DMS114 treated with DMSO at 0.1 percent for 48 hours (cell line): ENCODE measurements at regions not wholly inside any gene's neighbourhood (a gene's known extent, or its start where the extent isn't known, plus 50 kb on each side); places are given as distances from the start of the nearest gene placed in this dataset.
"Not testable (repeated sequence)": the region's sequence is repeated elsewhere in the genome, so short reads cannot be mapped to it uniquely, and the experiment has no call there.

Experiments used
- DNase-seq: peaks from one replicate; lab custom pipeline; 2025; ENCODE audit not compliant: unreplicated experiment; lab: John Stamatoyannopoulos, UW

- DNase-seq, result no peak
These were observed 98.3 kb upstream of the FAM13C start for GRCh38 chr10:59460601-59461000.

DNA sequence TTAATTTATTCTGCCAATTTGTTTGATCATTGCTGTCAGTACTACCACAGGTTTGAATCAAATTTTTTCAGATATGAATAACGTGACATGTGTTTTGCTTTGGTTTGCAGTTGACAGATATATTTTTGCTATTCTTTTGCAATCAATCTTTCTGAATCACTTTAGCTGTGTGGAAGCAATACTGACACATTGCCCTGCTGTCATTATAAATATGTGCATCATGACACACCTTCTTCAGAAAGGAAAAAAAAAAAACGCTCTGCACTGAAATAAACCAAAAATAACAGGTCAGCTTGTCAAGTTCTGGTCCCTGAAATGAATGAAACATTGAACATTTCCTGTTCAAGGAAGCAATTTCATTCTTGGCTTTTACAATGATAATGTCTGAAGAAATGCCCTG, 93.8 kb upstream of the FAM13C start:
- no peak for DNase-seq

DNA sequence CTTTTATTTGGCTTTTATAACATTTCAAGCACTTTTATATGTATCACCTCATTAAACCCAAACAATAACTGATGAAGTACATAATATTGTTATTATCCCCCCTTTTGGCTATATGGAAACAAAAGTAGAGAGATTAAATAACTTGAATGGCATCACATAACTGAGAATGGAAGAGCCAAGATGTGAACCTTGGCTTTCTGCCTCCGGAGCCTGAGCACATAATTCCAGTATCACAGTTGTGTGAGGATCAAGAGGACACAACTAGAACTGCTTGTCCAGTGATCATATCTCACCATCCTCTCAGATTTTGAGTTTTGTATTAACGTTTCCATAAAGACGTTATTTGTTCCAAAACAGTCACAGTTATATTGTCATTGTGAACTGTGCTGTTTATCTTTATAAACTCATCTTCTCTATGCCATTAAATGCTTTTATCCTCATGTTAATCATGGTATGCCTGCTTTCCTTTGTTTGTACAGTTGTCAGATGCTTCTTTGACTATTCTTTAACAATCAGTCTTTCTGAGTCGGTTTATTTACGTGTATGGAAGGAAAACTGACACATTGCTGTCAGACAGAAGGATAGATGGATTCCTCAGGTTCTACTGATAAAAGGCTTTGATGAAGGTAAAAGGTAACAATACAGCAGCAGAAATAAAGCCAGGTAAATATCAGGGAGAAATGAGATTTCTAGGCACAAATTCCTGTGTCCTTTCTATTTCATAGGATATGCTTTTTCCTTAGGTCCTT, 92.0 kb upstream of the FAM13C start:
- no peak for DNase-seq

DNA sequence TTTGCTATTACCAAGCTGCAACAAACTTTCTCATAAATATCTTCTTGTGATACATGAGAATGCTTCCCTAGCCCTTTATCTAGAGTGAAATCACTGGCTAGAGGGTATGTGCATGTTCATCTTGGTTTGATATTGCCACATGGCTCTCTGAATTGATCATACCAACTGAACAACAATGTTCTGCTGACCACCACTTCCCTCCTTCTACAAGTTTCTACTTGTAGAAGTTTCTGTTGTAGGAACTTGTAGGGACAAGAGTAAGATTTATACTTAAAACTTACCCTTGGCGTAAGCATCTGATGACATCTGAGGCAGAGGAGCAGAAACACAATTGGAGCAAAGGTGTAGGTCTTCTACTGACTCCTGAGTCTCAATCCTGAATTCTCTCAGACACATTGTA, 86.3 kb upstream of the FAM13C start:
- DNase-seq, result no peak

DNA sequence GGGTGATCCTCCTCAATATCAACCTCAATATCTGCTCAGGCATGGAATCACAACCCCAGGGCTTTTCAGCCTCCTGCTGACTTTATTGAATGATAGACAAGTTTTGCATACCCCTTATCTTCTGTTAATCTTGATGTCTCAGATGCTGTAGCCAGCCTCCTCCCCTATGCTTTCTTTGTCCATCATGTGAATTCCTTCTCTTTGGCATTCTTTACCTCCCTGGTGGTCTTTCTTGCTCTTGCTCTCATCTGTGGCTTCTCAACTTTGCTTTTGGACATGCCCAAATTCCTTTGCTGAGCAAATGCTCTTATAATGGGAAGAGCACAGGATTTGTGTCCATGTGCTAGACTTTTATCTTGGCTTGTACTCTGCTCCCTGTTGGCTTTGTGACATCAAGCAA, 73.4 kb upstream of the FAM13C start:
- no peak for DNase-seq

DNA sequence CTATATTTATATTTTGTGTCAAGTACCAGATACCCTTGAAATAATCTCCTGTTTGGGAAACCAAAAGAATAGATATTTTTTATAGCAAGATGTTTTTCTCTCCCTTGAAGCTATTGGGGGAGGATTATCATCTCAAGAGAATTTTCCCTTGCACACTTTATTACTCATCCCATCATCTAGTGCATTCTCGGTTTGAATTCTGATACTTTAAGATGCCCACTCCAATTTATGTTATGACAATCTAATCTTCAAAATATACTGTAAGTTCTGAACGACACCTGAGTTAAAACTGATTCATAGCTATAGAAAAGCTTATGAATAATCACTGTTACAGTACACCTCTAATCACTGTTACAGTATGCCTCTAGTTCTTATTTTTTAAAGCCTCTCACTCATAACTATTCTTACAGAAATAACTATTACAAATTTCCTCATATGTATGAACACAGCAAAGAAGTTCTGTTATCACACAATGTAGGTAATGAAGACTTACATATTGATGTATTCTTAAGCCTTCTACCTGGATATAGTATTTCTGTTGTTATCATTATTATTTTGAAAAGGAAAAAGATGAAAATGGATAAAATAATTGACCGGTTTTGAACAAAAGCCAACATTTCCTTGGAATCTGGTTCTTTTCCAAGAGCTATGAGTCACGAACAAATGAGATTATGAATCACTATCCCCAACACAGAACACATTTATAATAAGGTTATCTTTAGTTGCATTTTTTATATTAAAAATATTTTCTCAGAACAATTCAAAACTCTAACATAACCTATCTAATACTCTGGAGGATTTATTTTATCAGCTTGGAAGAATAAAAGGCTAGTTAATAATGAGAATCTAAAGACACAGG, 72.3 kb upstream of the FAM13C start:
- no peak for DNase-seq

GRCh38 chr10:59433720-59434428, 71.5 kb upstream of the FAM13C start:
- no peak for DNase-seq

DNA sequence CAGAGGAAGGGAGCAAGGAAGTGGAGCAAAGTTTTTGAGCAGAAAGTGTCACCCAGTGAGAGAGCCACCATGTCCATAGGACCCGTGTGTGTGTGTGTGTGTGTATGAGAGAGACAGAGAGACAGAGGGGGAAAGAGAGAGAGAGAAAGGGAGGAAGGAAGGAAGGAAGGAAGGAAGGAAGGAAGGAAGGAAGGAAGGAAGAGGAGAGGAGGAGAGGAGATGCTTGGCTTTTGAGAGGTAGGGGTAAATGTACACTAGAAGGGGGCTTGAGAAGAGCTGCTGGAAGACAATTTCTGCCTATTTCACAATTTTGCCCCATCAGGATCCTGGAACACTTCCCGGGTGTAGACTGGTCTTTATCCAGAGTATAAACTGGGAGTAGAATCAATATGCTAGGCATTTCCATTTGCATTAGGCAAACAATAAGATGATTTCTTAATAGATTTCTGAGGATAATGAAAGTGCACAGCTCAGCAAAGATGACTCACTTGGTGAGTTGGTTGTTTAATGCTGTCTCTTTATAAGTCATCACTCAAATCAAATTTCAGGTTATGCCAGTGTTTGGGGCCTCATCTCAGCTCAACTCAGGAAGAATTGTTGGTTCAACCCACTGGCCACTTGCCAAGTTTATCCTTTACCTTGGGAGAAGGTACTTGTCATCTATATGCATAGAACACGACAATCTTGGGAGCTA, 70.0 kb upstream of the FAM13C start:
- no peak for DNase-seq

GRCh38 chr10:59413795-59414194, 51.4 kb upstream of the FAM13C start:
- DNase-seq, result not testable (repeated sequence)
